ENCODE measurements at regions not wholly inside any gene's neighbourhood (a gene's known extent, or its start where the extent isn't known, plus 50 kb on each side); places are given as distances from the start of the nearest gene placed in this dataset.

- no peak for DNase-seq (ENCODE audit: extremely low spot score, unreplicated experiment)
- no peaks in the 10 kb centered on the region for H3K27me3 Mint-ChIP-seq (ENCODE audit: unreplicated experiment)
- peak overlapping the region; percentile 1 for H3K27ac Mint-ChIP-seq (ENCODE audit: unreplicated experiment)
- H3K9me3 Mint-ChIP-seq (ENCODE audit: unreplicated experiment), result no peaks in the 10 kb centered on the region
- H3K4me1 Mint-ChIP-seq (ENCODE audit: unreplicated experiment), result peaks cover 9% of the 10 kb centered on the region
- TF ChIP-seq CTCF (IDR thresholded peaks at IDR 0.05), result no peak
- no peak overlapping the region for H3K4me3 Mint-ChIP-seq (ENCODE audit: unreplicated experiment)
- no peaks in the 10 kb centered on the region for H3K36me3 Mint-ChIP-seq (ENCODE audit: unreplicated experiment)
Observed at GRCh38 chr7:84848219-84848973, 338.5 kb downstream of the SEMA3D start.

GRCh38 chr7:84847790-84848189 lies 339.1 kb downstream of the SEMA3D start:
- Mint-ChIP-seq H3K27me3 (ENCODE audit: unreplicated experiment) (no peaks in the 10 kb centered on the region), H3K9me3 (ENCODE audit: unreplicated experiment) (no peaks in the 10 kb centered on the region), H3K4me3 (ENCODE audit: unreplicated experiment) (no peak overlapping the region), H3K4me1 (ENCODE audit: unreplicated experiment) (peaks cover 9% of the 10 kb centered on the region), H3K27ac (ENCODE audit: unreplicated experiment) (no peak overlapping the region), H3K36me3 (ENCODE audit: unreplicated experiment) (no peaks in the 10 kb centered on the region)
- no peak for DNase-seq (ENCODE audit: extremely low spot score, unreplicated experiment)
- TF ChIP-seq CTCF (IDR thresholded peaks at IDR 0.05), result no peak

- no peak overlapping the region for H3K27ac Mint-ChIP-seq (ENCODE audit: unreplicated experiment)
- no peaks in the 10 kb centered on the region for H3K9me3 Mint-ChIP-seq (ENCODE audit: unreplicated experiment)
- H3K36me3 Mint-ChIP-seq (ENCODE audit: unreplicated experiment), result no peaks in the 10 kb centered on the region
- no peaks in the 10 kb centered on the region for H3K27me3 Mint-ChIP-seq (ENCODE audit: unreplicated experiment)
- no peak overlapping the region for H3K4me3 Mint-ChIP-seq (ENCODE audit: unreplicated experiment)
- peaks cover 9% of the 10 kb centered on the region for H3K4me1 Mint-ChIP-seq (ENCODE audit: unreplicated experiment)
- DNase-seq (ENCODE audit: extremely low spot score, unreplicated experiment), result no peak
- TF ChIP-seq CTCF (IDR thresholded peaks at IDR 0.05), result no peak
Observed at GRCh38 chr7:84847038-84847437, 339.8 kb downstream of the SEMA3D start.

GRCh38 chr7:84845971-84846370 lies 340.9 kb downstream of the SEMA3D start:
- DNase-seq (ENCODE audit: extremely low spot score, unreplicated experiment), result no peak
- H3K4me1 Mint-ChIP-seq (ENCODE audit: unreplicated experiment), result peaks cover 13% of the 10 kb centered on the region
- no peak overlapping the region for H3K4me3 Mint-ChIP-seq (ENCODE audit: unreplicated experiment)
- TF ChIP-seq CTCF (IDR thresholded peaks at IDR 0.05), result no peak
- no peaks in the 10 kb centered on the region for H3K36me3 Mint-ChIP-seq (ENCODE audit: unreplicated experiment)
- H3K27ac Mint-ChIP-seq (ENCODE audit: unreplicated experiment), result no peak overlapping the region
- H3K27me3 Mint-ChIP-seq (ENCODE audit: unreplicated experiment), result no peaks in the 10 kb centered on the region
- no peaks in the 10 kb centered on the region for H3K9me3 Mint-ChIP-seq (ENCODE audit: unreplicated experiment)

- no peak for TF ChIP-seq CTCF (IDR thresholded peaks at IDR 0.05)
- no peak for DNase-seq (ENCODE audit: extremely low spot score, unreplicated experiment)
- Mint-ChIP-seq H3K9me3 (ENCODE audit: unreplicated experiment) (no peaks in the 10 kb centered on the region), H3K36me3 (ENCODE audit: unreplicated experiment) (no peaks in the 10 kb centered on the region), H3K4me1 (ENCODE audit: unreplicated experiment) (peaks cover 13% of the 10 kb centered on the region), H3K27ac (ENCODE audit: unreplicated experiment) (no peak overlapping the region), H3K4me3 (ENCODE audit: unreplicated experiment) (no peak overlapping the region), H3K27me3 (ENCODE audit: unreplicated experiment) (no peaks in the 10 kb centered on the region)
Observed at GRCh38 chr7:84844771-84845170, 342.1 kb downstream of the SEMA3D start.

Measured in osteocyte (in vitro differentiated cells).